VCaP (cell line): ENCODE measurements at regions not wholly inside any gene's neighbourhood (a gene's known extent, or its start where the extent isn't known, plus 50 kb on each side); places are given as distances from the start of the nearest gene placed in this dataset.

Experiments used
- H3K27ac ChIP-seq: fragments of 450-650 bp; 2 replicates; pipeline ENCODE4 v1.5.1; 2017
- TF ChIP-seq, protein P1 (sequence below): fragments of 450-650 bp; conservative IDR thresholded peaks from 2 replicates; pipeline ENCODE4 v1.5.1; 2017; ENCODE audit warnings: mild to moderate bottlenecking, moderate library complexity

DNA sequence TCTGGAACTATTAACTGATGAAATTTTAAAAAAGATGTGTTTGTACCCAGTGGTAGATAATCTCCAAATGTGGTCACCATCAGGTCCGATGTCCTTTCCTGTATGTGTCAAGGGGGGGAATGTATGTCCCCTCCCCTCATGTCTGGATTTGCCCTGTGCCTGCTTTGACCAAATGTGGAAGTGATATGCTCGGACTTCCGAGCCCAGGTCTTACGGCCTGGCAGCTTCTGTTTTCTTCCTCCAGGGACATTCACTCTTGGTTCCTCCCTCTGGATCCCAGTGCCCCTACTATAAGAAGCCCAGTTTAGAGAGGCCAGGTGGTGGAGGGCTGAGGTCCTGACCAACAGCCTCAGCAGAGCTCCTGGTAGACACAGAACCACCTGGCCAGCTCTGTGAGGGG is 75.5 kb downstream of the CCR1 start:
- no peak overlapping the region for H3K27ac ChIP-seq
- TF ChIP-seq, protein P1, sequence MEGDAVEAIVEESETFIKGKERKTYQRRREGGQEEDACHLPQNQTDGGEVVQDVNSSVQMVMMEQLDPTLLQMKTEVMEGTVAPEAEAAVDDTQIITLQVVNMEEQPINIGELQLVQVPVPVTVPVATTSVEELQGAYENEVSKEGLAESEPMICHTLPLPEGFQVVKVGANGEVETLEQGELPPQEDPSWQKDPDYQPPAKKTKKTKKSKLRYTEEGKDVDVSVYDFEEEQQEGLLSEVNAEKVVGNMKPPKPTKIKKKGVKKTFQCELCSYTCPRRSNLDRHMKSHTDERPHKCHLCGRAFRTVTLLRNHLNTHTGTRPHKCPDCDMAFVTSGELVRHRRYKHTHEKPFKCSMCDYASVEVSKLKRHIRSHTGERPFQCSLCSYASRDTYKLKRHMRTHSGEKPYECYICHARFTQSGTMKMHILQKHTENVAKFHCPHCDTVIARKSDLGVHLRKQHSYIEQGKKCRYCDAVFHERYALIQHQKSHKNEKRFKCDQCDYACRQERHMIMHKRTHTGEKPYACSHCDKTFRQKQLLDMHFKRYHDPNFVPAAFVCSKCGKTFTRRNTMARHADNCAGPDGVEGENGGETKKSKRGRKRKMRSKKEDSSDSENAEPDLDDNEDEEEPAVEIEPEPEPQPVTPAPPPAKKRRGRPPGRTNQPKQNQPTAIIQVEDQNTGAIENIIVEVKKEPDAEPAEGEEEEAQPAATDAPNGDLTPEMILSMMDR = no peak

DNA sequence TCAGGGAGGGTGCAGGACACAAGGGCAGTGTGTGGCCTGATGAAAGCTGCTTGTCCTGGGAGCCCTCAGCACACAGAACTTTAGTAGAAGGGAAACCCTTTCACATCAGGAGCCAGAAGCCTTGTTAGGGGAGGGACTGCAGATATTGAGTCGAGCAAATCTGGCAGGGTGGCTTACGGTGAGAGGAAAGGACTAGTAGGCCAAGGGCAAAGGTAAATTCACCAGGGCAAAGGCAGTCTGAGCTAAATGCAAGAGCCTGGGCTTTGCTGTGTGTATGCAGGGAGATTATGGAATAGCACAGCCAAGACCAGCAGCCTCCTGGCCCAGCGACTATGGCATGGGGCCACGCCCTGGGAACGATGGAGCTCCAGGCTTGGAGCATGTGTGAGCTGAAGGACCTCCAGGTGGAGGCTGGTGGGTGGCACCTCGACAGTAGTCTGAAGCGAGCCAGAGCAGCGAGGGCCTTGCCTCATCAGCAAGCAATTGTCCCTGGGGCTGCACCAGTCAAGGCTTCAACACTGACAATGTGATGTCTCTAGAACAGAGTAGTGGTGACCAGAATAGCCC is 76.1 kb downstream of the CCR1 start:
- no peak overlapping the region for H3K27ac ChIP-seq
- TF ChIP-seq, protein P1 = no peak

DNA sequence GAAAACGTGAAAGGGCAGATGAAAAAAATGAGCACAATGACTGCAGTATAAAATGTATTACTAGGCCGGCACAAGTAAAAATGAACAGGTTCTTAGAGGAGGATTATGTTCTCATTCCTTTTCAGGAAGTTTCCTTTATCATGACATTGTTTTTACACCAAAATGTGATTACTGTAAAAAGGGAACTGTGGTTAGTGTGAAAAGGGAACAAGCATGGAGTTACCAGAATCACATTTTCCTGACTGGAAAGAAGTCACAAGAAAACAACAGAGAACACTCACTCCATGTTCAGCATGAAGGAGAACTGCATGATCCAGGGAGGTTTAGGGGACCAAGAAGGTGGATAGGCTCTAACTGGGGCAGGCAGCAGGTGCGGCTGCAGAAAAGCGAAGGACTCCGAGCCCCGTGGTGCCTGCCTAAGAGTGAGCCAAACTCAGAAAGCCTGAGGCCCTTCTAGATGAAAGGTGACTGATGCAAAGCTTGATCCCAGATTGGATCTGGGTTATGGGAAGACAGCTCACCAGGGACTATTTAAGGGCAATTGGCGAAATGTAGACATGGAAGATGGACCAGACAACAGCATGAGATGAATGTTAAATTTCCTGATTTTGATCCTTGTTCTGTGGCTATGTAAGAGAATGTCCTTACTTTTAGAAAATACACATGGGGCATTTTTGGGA is 77.3 kb downstream of the CCR1 start:
- H3K27ac ChIP-seq = no peak overlapping the region
- TF ChIP-seq, protein P1 = no peak

DNA sequence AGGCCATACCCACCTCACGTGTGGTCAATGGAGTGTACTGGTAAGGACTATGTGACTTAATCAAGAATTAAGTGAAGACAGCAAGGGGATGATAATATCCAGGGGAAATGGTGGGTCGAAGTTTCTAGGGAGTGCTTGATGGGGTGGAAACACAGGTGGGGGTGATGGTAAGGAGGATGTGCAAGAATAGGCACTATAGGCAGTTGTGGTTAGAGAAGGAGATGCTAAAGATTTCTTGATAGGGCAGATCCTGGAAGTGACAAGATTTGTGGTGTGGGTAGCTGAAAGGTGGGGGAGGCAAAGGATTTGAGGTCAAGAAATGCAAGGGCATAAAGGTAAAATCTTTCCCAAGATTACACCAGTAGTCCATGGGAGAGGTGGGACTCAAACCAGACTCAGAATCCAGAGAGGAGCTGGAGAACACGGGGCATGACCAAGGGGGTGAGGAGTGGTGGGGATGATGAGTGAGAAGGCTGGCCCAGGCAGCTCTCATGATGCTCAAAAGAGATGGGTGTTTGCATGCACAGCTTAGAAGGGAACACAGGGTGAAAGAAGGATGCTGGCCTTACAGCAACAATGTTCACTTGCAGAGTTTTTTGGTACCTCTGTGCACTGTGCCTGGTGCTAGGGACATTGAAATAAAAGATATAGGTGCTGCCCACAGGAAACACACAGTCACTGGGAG is 78.4 kb downstream of the CCR1 start:
- TF ChIP-seq, protein P1 = no peak

DNA sequence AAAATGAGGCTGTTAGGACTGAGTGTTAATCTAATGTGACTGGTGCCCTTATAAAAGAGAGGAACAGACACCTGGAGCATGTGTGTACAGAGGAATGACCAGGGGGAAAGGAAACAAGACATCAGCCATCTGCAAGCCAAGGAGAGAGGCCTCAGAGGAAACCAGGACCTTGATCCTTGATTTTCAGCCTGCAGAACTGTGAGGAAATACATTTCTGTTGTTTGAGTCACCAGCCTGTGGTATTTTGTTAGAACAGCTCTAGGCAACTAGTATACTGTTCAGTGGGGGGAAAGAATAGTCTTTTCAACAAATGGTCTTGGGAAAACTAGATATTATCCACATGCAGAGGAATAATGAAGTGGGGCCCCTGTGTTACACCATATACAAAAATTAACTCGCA is 80.6 kb downstream of the CCR1 start:
- TF ChIP-seq, protein P1 = no peak
- no peak overlapping the region for H3K27ac ChIP-seq

More for the DNA sequence above, 78.4 kb downstream of the CCR1 start:
- no peak overlapping the region for H3K27ac ChIP-seq

DNA sequence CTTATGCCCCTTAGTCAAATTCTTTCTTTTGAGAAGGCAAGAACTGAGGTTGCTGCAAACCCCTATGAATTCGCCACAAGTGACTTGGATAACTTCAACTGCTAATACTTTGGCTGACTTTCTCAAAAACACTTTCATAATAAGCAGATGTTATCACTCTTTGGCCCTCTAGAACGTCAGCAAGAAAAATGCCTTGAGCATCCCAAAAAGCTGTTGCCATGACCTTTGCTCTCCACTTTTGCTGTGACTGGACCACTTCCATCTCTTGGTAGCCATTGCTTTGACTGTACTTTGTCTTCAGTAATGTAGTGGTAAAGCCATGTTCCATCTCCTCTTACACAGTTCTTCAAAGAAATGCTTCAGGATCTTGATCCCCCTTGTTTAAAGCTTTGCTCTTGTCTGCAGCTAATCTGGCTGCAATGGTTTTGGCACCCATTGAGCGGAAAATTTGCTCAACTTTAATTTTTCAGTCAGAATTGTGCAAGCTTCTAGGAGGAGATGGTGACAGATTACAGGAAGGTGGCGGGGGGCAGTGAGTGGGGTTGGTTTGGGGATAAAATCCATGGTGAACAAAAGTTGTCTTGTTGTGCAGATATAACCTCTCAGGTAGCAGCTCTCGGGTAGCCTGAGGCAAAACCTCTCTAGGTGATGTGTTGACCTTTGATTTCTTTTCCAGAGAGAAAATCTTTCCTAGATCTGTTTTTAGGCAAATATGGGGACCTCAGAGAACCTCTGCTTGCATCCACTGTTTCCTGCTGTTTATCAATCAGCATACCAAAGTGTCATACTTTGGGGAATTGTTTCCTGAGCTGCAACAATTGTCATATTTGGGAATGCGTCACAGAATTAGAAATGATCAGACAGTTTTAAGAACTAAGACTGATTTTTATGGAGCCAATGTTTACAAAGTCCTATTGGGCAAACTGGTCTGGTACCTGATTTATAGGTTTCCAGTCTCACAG is 83.6 kb downstream of the CCR1 start:
- H3K27ac ChIP-seq = no peak overlapping the region
- TF ChIP-seq, protein P1 = no peak

DNA sequence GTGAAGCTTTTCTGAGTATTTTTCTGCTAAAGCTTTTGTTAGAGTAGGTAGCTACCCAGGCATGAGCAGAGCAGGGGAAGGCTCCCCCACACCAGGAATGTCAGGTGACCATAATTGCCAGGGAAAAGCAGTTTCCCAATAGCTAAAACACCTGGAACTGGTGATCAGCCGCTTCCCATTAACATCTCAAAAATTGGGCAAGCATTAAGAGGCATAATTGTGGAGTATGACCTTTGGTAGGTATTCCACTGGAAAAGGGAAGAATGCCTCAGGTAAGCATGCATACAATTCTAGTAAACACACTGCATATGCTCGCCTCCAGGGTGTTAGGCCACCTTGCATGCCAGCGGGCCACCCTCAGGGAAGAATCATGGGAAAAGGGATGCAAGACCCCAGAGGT is 84.5 kb downstream of the CCR1 start:
- TF ChIP-seq, protein P1 = no peak
- H3K27ac ChIP-seq = no peak overlapping the region
